Fibroblast of lung (primary cell): ENCODE measurements at regions not wholly inside any gene's neighbourhood (a gene's known extent, or its start where the extent isn't known, plus 50 kb on each side); places are given as distances from the start of the nearest gene placed in this dataset.
A peak's percentile ranks its signal among the peaks of the same experiment; 100 is the strongest.

ENCODE experiments used
- DNase-seq, 2 donors: peaks; one replicate each; pipeline versions ENCODE4 v3.0.0 to v3.0.0-alpha.2; 2010; ENCODE audit warnings: low read depth in 2 of 2
- H2AFZ ChIP-seq: 2 replicates; pipeline ENCODE4 v1.5.1; 2012; ENCODE audit warnings: low read length, control low read depth, inconsistent platforms
- H3K27ac ChIP-seq: 2 replicates; pipeline ENCODE4 v1.5.1; 2011; ENCODE audit warnings: low read length, control low read depth; ENCODE audit not compliant: insufficient read depth
- H3K27me3 ChIP-seq: 2 replicates; pipeline ENCODE4 v1.5.1; 2011; ENCODE audit warnings: mild to moderate bottlenecking, low read length; ENCODE audit not compliant: control insufficient read depth, insufficient read depth
- H3K36me3 ChIP-seq: 2 replicates; pipeline ENCODE4 v1.5.1; 2011; ENCODE audit warnings: low read length; ENCODE audit not compliant: control insufficient read depth, insufficient read depth
- H3K4me1 ChIP-seq: 2 replicates; pipeline ENCODE4 v1.5.1; 2011; ENCODE audit warnings: low read length; ENCODE audit not compliant: control insufficient read depth, insufficient read depth; ENCODE audit errors: extremely low read depth
- H3K4me2 ChIP-seq: 2 replicates; pipeline ENCODE4 v1.5.1; 2011; ENCODE audit warnings: low read length, control low read depth; ENCODE audit not compliant: insufficient read depth; ENCODE audit errors: extremely low read depth
- H3K4me3 ChIP-seq, 4 experiments: fragments of 200-600 bp in 1 of 4; sonication (generic) in 1 of 4; replicated peaks in 1 of 4; 2 replicates each; pipeline ENCODE4 v1.5.1; 2011 to 2016; ENCODE audit warnings: low read length in 4 of 4, low read depth in 3 of 4, mild to moderate bottlenecking in 3 of 4, control low read depth in 2 of 4, inconsistent platforms in 1 of 4, mixed read lengths in 1 of 4; ENCODE audit not compliant: insufficient read depth in 1 of 4; ENCODE audit errors: control extremely low read depth in 1 of 4
- H3K79me2 ChIP-seq: 2 replicates; pipeline ENCODE4 v1.5.1; 2012; ENCODE audit warnings: mild to moderate bottlenecking, low read length, inconsistent platforms; ENCODE audit not compliant: control insufficient read depth, insufficient read depth
- H3K9ac ChIP-seq: 2 replicates; pipeline ENCODE4 v1.5.1; 2011; ENCODE audit warnings: mild to moderate bottlenecking, low read length, control low read depth; ENCODE audit not compliant: insufficient read depth
- H3K9me3 ChIP-seq: 2 replicates; pipeline ENCODE4 v1.5.1; 2012; ENCODE audit warnings: low read depth, low read length; ENCODE audit not compliant: control insufficient read depth, insufficient read depth
- H4K20me1 ChIP-seq: 2 replicates; pipeline ENCODE4 v1.5.1; 2011; ENCODE audit warnings: low read length; ENCODE audit not compliant: control insufficient read depth, insufficient read depth; ENCODE audit errors: extremely low read depth
- EZH2 ChIP-seq: IDR thresholded peaks from 2 replicates; pipeline ENCODE4 v1.5.1; 2012; ENCODE audit warnings: low read length, control low read depth, mild to moderate bottlenecking; ENCODE audit errors: missing control alignments
- TF ChIP-seq, protein P1 (sequence below), 2 donors: IDR thresholded peaks in 1 of 2; conservative IDR thresholded peaks in 1 of 2; 1 replicate in 1 of 2; 2 replicates in 1 of 2; pipeline ENCODE4 v1.5.1; 2011 to 2012; ENCODE audit warnings: low read length in 2 of 2, control low read depth in 1 of 2, inconsistent platforms in 1 of 2, low read depth in 1 of 2, mild to moderate bottlenecking in 1 of 2

DNA sequence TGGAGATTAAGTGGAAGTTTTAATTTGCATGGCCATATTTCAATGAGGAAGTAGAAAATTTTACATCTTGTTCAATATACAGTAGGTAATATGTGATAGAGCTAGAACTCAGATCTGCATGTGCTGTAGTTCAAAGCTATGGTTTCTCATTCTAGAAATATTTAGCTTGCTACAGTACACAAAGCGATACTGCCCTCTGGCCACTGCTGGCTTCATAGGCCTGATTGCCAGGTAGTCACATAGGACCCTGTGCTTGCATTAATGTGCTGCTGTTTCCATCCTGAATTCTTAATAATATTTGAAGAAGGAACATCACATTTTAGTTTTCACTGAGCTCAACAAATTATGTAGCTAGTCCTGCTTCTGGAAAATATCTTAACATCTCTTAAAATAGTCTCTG lies 87.0 kb downstream of the PLSCR2 start:
- Histone ChIP-seq H3K27ac (no peak overlapping the region), H3K79me2 (no peaks in the 10 kb centered on the region), H3K36me3 (no peaks in the 10 kb centered on the region), H3K4me3 (no peak overlapping the region), H4K20me1 (no peaks in the 10 kb centered on the region), H3K4me1 (no peaks in the 10 kb centered on the region), H3K9me3 (no peaks in the 10 kb centered on the region), H3K9ac (no peak overlapping the region), H2AFZ (no peak overlapping the region), H3K27me3 (no peaks in the 10 kb centered on the region), H3K4me2 (no peak overlapping the region)
- TF ChIP-seq, protein P1, sequence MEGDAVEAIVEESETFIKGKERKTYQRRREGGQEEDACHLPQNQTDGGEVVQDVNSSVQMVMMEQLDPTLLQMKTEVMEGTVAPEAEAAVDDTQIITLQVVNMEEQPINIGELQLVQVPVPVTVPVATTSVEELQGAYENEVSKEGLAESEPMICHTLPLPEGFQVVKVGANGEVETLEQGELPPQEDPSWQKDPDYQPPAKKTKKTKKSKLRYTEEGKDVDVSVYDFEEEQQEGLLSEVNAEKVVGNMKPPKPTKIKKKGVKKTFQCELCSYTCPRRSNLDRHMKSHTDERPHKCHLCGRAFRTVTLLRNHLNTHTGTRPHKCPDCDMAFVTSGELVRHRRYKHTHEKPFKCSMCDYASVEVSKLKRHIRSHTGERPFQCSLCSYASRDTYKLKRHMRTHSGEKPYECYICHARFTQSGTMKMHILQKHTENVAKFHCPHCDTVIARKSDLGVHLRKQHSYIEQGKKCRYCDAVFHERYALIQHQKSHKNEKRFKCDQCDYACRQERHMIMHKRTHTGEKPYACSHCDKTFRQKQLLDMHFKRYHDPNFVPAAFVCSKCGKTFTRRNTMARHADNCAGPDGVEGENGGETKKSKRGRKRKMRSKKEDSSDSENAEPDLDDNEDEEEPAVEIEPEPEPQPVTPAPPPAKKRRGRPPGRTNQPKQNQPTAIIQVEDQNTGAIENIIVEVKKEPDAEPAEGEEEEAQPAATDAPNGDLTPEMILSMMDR (conservative IDR thresholded peaks at IDR 0.05 in 1 of 2, IDR thresholded peaks at IDR 0.05 in 1 of 2; ENCODE audit: low read depth in 1 of 2, low read length in 2 of 2) = peak; percentile 9 to 48
- TF ChIP-seq EZH2 = no peak
- DNase-seq = peak; percentile 27 to 66

DNA sequence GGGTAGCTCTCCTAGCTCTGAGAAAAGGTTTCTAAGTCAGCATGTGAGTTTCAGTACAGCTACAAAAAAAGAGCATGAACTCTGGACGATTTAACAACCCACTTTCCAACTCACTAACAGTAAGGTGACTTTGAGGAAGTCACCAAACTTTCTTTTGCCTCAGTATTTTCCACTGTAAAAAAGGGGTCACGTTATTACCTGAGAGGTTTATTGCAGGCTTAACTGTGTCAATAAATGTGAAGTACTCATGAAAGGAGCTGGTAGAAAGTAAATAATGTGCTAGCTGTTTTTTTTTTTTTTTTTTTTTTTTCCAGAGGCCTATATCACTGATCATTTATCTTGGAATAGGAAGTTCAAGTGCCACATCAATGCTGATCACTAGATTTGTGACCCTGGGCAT lies 89.3 kb downstream of the PLSCR2 start:
- no peak overlapping the region for H3K4me3 ChIP-seq
- H3K79me2 ChIP-seq = no peaks in the 10 kb centered on the region
- no peak overlapping the region for H3K9ac ChIP-seq
- TF ChIP-seq, protein P1 (conservative IDR thresholded peaks at IDR 0.05 in 1 of 2, IDR thresholded peaks at IDR 0.05 in 1 of 2; ENCODE audit: low read depth in 1 of 2, low read length in 2 of 2) = no peak
- no peak for TF ChIP-seq EZH2
- no peak overlapping the region for H2AFZ ChIP-seq
- DNase-seq = no peak
- no peak overlapping the region for H3K27ac ChIP-seq
- H3K27me3 ChIP-seq = no peaks in the 10 kb centered on the region
- H3K36me3 ChIP-seq = no peaks in the 10 kb centered on the region
- H3K4me1 ChIP-seq = no peaks in the 10 kb centered on the region
- H4K20me1 ChIP-seq = no peaks in the 10 kb centered on the region
- no peaks in the 10 kb centered on the region for H3K9me3 ChIP-seq
- H3K4me2 ChIP-seq = no peak overlapping the region

DNA sequence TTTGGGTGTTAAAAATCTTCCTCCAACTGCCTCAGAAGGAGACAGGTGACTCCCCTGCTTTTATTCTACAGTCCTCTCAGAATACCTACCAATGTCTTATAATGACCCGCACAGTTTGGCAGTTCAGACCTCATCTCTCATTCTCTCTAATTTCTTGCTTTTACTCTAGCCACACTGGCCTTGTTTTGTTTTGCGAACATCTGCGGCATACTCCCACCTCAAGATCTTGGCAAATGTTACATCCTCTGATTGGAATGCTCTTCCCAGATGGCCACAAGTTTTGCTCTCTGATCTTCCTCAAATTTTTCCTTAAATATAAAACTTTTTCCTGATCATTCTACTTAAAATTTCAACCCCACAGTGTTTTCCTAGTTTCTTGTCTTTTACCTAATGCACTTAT lies 94.1 kb downstream of the PLSCR2 start:
- TF ChIP-seq, protein P1 (conservative IDR thresholded peaks at IDR 0.05 in 1 of 2, IDR thresholded peaks at IDR 0.05 in 1 of 2; ENCODE audit: low read depth in 1 of 2, low read length in 2 of 2) = no peak
- no peak for TF ChIP-seq EZH2
- no peak overlapping the region for H3K4me2 ChIP-seq
- H3K4me3 ChIP-seq = no peak overlapping the region
- no peaks in the 10 kb centered on the region for H4K20me1 ChIP-seq
- DNase-seq = peak; percentile 37 to 83
- no peaks in the 10 kb centered on the region for H3K27me3 ChIP-seq
- H3K79me2 ChIP-seq = no peaks in the 10 kb centered on the region
- H3K9ac ChIP-seq = no peak overlapping the region
- no peaks in the 10 kb centered on the region for H3K4me1 ChIP-seq
- no peak overlapping the region for H3K27ac ChIP-seq
- no peaks in the 10 kb centered on the region for H3K9me3 ChIP-seq
- no peaks in the 10 kb centered on the region for H3K36me3 ChIP-seq
- no peak overlapping the region for H2AFZ ChIP-seq
